ENCODE measurements at regions not wholly inside any gene's neighbourhood (a gene's known extent, or its start where the extent isn't known, plus 50 kb on each side); places are given as distances from the start of the nearest gene placed in this dataset.

DNA sequence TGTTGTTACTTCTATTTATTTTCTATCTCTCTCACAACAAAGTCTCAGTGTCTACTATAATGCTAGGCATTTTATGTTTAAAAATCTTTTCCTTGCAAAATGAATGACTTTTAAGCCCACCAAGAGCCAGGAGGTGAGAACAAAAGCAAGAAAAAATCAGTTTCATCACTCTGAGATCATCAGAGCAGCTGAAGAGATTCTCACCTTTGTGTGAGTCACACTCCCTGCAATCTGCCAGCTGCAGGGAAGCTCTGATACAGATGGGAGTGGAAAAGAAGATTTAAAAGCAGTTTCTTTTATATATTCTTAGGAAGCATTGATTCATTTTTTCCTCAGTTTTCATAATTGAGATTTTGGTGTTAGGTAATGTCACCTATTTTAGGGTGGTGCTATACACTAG, 107.6 kb downstream of the LHX9 start:
- POLR2A ChIA-PET = no interaction called here
- CTCF ChIA-PET = interaction anchor here (0.7 to 1.3 kb wide), 3 partner anchors 11 to 17 kb away, joined by 3 to 4 read pairs (median 3); no protein-coding TSS in a partner anchor
- TF ChIP-seq, protein P1, sequence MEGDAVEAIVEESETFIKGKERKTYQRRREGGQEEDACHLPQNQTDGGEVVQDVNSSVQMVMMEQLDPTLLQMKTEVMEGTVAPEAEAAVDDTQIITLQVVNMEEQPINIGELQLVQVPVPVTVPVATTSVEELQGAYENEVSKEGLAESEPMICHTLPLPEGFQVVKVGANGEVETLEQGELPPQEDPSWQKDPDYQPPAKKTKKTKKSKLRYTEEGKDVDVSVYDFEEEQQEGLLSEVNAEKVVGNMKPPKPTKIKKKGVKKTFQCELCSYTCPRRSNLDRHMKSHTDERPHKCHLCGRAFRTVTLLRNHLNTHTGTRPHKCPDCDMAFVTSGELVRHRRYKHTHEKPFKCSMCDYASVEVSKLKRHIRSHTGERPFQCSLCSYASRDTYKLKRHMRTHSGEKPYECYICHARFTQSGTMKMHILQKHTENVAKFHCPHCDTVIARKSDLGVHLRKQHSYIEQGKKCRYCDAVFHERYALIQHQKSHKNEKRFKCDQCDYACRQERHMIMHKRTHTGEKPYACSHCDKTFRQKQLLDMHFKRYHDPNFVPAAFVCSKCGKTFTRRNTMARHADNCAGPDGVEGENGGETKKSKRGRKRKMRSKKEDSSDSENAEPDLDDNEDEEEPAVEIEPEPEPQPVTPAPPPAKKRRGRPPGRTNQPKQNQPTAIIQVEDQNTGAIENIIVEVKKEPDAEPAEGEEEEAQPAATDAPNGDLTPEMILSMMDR (IDR thresholded peaks at IDR 0.05; ENCODE audit: control extremely low read depth, extremely low read depth, low read depth, missing control alignments) = no peak
- DNase-seq (ENCODE audit: extremely low spot score) = no peak

DNA sequence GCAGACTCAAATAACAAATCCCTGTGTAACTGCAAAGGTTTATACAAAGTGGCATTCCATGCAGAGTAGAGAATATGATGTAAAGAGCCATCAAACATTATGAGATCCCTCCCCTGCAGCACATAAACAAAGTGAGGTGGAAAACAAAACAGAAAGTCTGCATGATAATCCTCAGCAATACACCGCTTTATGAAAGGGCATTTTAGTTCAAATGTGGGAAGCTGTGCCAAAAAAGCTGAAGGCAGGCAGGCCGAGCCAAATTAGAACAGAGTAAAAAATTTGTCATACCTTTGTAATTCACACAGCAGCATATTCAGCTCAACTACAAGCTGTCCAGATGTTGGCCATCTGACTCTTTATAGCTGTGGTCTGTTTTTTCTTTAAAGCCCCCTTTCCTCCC, 113.5 kb downstream of the LHX9 start:
- ChIA-PET POLR2A (no interaction called here), CTCF (interaction anchor here (1.3 to 2.9 kb wide), 2 partner anchors 13 to 26 kb away, joined by 3 to 9 read pairs; no protein-coding TSS in a partner anchor)
- TF ChIP-seq, protein P1 (IDR thresholded peaks at IDR 0.05; ENCODE audit: control extremely low read depth, extremely low read depth, low read depth, missing control alignments) = no peak
- no peak for DNase-seq (ENCODE audit: extremely low spot score)

DNA sequence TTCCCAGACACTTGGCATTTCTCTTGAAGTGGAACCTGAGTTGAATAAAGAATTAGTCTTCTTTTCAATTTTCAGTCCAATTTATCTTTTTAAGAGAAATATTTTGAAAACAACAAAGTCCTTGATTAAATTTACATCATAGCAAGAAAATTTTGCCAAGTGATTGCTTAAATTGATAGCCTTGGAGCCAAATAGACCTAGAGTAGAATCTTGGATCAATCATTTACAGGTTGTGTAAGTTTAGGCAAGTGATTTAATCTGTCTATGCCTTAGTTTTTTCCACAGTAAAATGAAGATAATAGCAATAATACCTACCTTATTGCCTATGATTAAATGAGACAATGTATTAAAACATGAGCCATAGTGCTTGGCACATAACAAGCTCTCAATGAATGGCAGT, 113.9 kb downstream of the LHX9 start:
- no peak for DNase-seq (ENCODE audit: extremely low spot score)
- TF ChIP-seq, protein P1 (IDR thresholded peaks at IDR 0.05; ENCODE audit: control extremely low read depth, extremely low read depth, low read depth, missing control alignments) = no peak
- CTCF ChIA-PET = interaction anchor here (1.3 to 2.9 kb wide), 2 partner anchors 12 to 26 kb away, joined by 3 to 9 read pairs; no protein-coding TSS in a partner anchor
- POLR2A ChIA-PET = no interaction called here

DNA sequence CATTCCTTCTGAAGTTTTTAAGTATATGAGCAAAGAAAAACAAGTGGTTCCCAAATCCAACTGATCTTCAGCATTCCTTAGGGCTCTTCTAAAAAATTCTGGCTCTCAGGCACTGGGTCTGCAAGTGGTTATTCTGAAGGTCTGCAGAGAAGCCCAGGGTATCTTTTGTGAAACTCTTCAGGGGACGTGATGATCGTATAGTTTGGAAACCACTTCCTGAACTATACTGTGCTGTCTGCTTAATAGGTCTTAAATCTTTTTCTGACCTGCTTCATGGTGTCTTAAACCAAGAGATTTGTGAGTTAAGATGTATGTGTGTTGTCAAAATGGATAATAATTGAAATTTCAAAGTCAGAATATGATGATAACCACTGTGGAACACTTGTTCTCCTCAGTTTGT, 115.5 kb downstream of the LHX9 start:
- POLR2A ChIA-PET = no interaction called here
- TF ChIP-seq, protein P1 (IDR thresholded peaks at IDR 0.05; ENCODE audit: control extremely low read depth, extremely low read depth, low read depth, missing control alignments) = no peak
- DNase-seq (ENCODE audit: extremely low spot score) = no peak
- CTCF ChIA-PET = interaction anchor here (1.2 kb wide), 1 partner anchor 11 kb away, joined by 3 read pairs; no protein-coding TSS in a partner anchor

DNA sequence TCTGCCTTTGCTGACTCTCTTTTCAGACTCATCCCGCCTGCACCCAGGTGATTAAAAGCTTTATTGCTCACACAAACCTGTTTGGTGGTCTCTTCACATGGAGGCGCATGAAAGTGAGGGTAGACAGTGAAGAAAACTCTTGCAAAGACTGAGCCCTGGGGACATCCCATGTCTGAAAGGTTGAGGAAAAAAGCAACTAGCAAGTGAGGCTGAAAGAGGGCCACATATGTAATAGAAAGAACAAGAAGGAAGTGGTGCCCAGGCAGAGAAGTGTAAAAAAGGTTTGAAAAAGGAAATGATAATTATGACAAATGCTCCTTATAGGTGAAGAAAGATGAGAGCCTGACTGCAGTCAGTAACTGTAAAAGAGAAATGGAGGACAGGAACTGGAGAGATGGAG, 115.9 kb upstream of the NEK7 start:
- no peak for DNase-seq (ENCODE audit: extremely low spot score)
- POLR2A ChIA-PET = no interaction called here
- TF ChIP-seq, protein P1 (IDR thresholded peaks at IDR 0.05; ENCODE audit: control extremely low read depth, extremely low read depth, low read depth, missing control alignments) = no peak

DNA sequence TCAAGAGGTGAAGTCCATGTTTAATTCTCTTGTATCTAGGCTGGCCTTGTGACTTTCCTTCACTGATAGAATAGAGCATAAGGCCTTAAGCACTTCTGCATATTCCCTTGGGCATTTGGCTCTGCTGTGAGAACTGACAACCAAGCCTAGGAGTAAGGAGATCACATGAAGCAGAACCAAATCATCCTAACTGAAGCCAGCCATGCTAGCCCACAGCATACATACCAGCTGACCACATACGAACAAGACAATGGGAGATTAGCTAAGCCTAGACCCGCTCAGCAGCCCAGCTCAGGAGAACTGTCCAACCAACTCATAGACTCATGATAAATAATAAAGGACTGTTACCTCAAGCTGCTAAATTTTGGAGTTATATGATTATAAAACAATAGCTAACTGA, 114.6 kb upstream of the NEK7 start:
- CTCF ChIA-PET = no interaction called here
- TF ChIP-seq, protein P1 (IDR thresholded peaks at IDR 0.05; ENCODE audit: control extremely low read depth, extremely low read depth, low read depth, missing control alignments) = no peak

More for the DNA sequence above, 115.9 kb upstream of the NEK7 start:
- CTCF ChIA-PET = no interaction called here

More for the DNA sequence above, 114.6 kb upstream of the NEK7 start:
- POLR2A ChIA-PET = interaction anchor here (0.6 kb wide), 1 partner anchor 39 kb away, joined by 3 read pairs; no protein-coding TSS in a partner anchor
- no peak for DNase-seq (ENCODE audit: extremely low spot score)
